Activated T-cell treated with anti-CD3 and anti-CD28 coated beads, Interleukin-2, amount 50 U/mL, for 72 hours (primary cell): ENCODE measurements at regions not wholly inside any gene's neighbourhood (a gene's known extent, or its start where the extent isn't known, plus 50 kb on each side); places are given as distances from the start of the nearest gene placed in this dataset.
"Not testable (repeated sequence)": the region's sequence is repeated elsewhere in the genome, so short reads cannot be mapped to it uniquely, and the experiment has no call there.

Experiments used
- ATAC-seq, 2 donors: fragments of 150-1000 bp; cut with Tn5 transposase; replicated peaks in 1 of 2; 2 replicates each; pipeline ENCODE4 v1.10.0; 2021; ENCODE audit warnings: moderate library complexity in 2 of 2, mild to moderate bottlenecking in 1 of 2
- DNase-seq, 2 donors: peaks; one replicate each; pipeline ENCODE4 v3.0.0; 2021 to 2022; ENCODE audit warnings: mixed read lengths in 1 of 2
- H3K27ac Mint-ChIP-seq: one replicate; pipeline ENCODE4 v1.8.0; 2022; ENCODE audit warnings: mild to moderate bottlenecking, moderate library complexity, mixed read lengths
- H3K27me3 Mint-ChIP-seq: one replicate; pipeline ENCODE4 v1.8.0; 2022; ENCODE audit warnings: low read depth, mixed read lengths
- H3K36me3 Mint-ChIP-seq, 2 donors: one replicate each; pipeline ENCODE4 v1.8.0; 2022; ENCODE audit warnings: mixed read lengths in 2 of 2, mild to moderate bottlenecking in 1 of 2; ENCODE audit not compliant: insufficient read depth in 2 of 2
- H3K4me1 Mint-ChIP-seq: one replicate; pipeline ENCODE4 v1.8.0; 2022; ENCODE audit warnings: low read depth, mixed read lengths
- H3K4me3 Mint-ChIP-seq, 2 donors: one replicate each; pipeline ENCODE4 v1.8.0; 2022; ENCODE audit warnings: mild to moderate bottlenecking in 2 of 2, mixed read lengths in 2 of 2, moderate library complexity in 2 of 2
- H3K9me3 Mint-ChIP-seq, 2 donors: one replicate each; pipeline ENCODE4 v1.8.0; 2022; ENCODE audit warnings: mixed read lengths in 2 of 2

DNA sequence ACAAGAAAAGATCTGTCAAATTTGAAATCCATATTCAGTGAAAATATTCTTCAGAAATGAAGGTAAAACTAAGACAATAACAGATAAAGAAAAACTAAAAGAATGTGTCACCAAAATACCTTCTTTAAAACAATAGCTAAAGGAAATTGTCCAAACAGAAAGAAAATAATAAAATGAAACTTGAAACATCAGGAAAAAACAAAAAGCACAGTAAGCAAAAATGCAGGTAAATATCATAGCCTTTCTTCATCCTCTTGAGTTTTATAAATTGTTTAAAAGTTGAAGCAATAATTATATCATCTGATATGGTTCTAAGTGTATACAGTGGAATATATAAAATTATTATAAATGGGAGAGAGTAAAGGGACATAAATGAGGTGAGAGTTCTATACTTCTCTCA, 103.8 kb upstream of the PDE1A start:
- H3K27me3 Mint-ChIP-seq: no peaks in the 10 kb centered on the region
- H3K27ac Mint-ChIP-seq: no peak overlapping the region
- ATAC-seq (no peak), DNase-seq (no peak)
- no peak overlapping the region for H3K4me3 Mint-ChIP-seq
- H3K36me3 Mint-ChIP-seq: no peaks in the 10 kb centered on the region
- no peaks in the 10 kb centered on the region for H3K4me1 Mint-ChIP-seq
- peaks cover 3 to 7% of the 10 kb centered on the region in 2 donors for H3K9me3 Mint-ChIP-seq

- Mint-ChIP-seq H3K9me3 (no peaks in the 10 kb centered on the region), H3K27me3 (no peaks in the 10 kb centered on the region), H3K4me3 (no peak overlapping the region), H3K27ac (no peak overlapping the region), H3K4me1 (no peaks in the 10 kb centered on the region), H3K36me3 (no peaks in the 10 kb centered on the region)
- ATAC-seq: no peak
- DNase-seq: no peak
Measured at GRCh38 chr2:182540252-182540651, 113.4 kb upstream of the PDE1A start.

- Mint-ChIP-seq H3K27me3 (no peaks in the 10 kb centered on the region), H3K9me3 (no peaks in the 10 kb centered on the region), H3K4me1 (no peaks in the 10 kb centered on the region), H3K4me3 (no peak overlapping the region), H3K36me3 (no peaks in the 10 kb centered on the region), H3K27ac (no peak overlapping the region)
- ATAC-seq (no peak), DNase-seq (no peak)
Measured at GRCh38 chr2:182541268-182541667, 114.4 kb upstream of the PDE1A start.

GRCh38 chr2:182542501-182543258, 115.8 kb upstream of the PDE1A start:
- H3K4me1 Mint-ChIP-seq: no peaks in the 10 kb centered on the region
- H3K4me3 Mint-ChIP-seq: no peak overlapping the region
- H3K27ac Mint-ChIP-seq: no peak overlapping the region
- no peaks in the 10 kb centered on the region for H3K9me3 Mint-ChIP-seq
- H3K27me3 Mint-ChIP-seq: no peaks in the 10 kb centered on the region
- ATAC-seq (no peak), DNase-seq (no peak)
- H3K36me3 Mint-ChIP-seq: no peaks in the 10 kb centered on the region

DNA sequence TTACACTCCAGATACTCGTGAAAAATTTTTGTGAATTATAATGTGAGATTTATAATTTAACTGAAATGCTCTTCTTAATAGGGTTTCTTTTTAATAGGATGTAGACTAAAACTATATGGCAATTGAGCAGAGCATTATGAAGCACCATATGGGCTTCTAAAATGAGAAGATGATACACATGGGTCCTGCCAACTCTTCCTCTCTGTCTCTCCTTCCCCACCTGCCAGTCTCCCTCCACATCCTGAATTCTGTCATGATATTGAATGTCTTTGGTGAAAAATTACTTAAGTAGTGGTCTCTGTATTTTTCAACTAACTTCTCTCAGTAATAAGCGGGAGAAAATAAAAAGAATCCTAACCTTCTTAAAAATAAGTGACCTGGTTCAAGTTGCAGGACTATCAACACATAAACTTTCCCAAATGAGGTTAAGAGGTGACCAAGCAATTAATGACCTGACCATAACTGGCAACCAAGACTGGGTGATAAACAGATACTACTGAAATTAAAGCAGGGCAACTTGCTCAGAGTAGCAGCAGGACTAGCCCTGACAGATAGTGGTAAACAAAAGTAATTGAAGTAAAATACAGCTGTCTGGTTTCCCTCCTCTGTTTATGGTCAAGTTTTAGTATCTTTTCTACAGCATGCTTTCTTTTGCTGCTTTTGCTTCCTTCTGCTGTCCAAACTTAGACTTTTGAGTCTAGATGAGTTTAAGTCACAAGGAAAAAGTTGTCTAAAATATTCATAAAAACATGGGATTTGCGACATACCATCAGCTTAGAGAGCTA, 117.1 kb upstream of the PDE1A start:
- H3K9me3 Mint-ChIP-seq: no peaks in the 10 kb centered on the region
- ATAC-seq (no peak), DNase-seq (no peak)
- H3K4me1 Mint-ChIP-seq: no peaks in the 10 kb centered on the region
- no peak overlapping the region for H3K4me3 Mint-ChIP-seq
- H3K36me3 Mint-ChIP-seq: no peaks in the 10 kb centered on the region
- no peak overlapping the region for H3K27ac Mint-ChIP-seq
- H3K27me3 Mint-ChIP-seq: no peaks in the 10 kb centered on the region

- no peak for DNase-seq
- H3K4me1 Mint-ChIP-seq: no peaks in the 10 kb centered on the region
- H3K27me3 Mint-ChIP-seq: no peaks in the 10 kb centered on the region
- ATAC-seq: no peak
- H3K36me3 Mint-ChIP-seq: no peaks in the 10 kb centered on the region
- H3K4me3 Mint-ChIP-seq: no peak overlapping the region
- H3K27ac Mint-ChIP-seq: no peak overlapping the region
- no peaks in the 10 kb centered on the region for H3K9me3 Mint-ChIP-seq
Measured at GRCh38 chr2:182545420-182546167, 118.8 kb upstream of the PDE1A start.

- H3K27me3 Mint-ChIP-seq: no peaks in the 10 kb centered on the region
- ATAC-seq: no peak
- H3K36me3 Mint-ChIP-seq: no peaks in the 10 kb centered on the region
- H3K9me3 Mint-ChIP-seq: no peaks in the 10 kb centered on the region
- no peak for DNase-seq
- H3K4me3 Mint-ChIP-seq: no peak overlapping the region
- no peak overlapping the region for H3K27ac Mint-ChIP-seq
- H3K4me1 Mint-ChIP-seq: no peaks in the 10 kb centered on the region
Measured at GRCh38 chr2:182548031-182548950, 121.5 kb upstream of the PDE1A start.

- no peak overlapping the region for H3K4me3 Mint-ChIP-seq
- DNase-seq (no peak), ATAC-seq (no peak)
- H3K27ac Mint-ChIP-seq: no peak overlapping the region
- H3K36me3 Mint-ChIP-seq: no peaks in the 10 kb centered on the region
- no peaks in the 10 kb centered on the region for H3K9me3 Mint-ChIP-seq
- no peaks in the 10 kb centered on the region for H3K27me3 Mint-ChIP-seq
- no peaks in the 10 kb centered on the region for H3K4me1 Mint-ChIP-seq
Measured at GRCh38 chr2:182550234-182550633, 123.4 kb upstream of the PDE1A start.

DNA sequence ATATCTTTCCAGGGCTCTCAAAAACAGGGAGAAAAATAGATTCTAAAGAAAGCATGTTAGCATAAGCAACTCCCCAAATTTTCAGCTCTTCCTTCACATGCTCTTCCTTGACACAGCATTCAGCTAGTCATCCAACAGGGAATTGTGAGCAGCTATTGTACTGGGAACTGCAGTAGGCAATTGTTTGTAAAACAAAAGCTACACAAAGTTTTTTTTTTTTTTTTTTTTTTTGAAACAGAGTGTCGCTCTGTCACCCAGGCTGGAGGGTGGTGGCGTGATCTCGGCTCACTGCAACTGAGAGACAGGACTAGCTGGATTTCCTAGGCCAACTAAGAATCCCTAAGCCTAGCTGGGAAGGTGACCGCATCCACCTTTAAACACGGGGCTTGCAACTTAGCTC, 125.4 kb upstream of the PDE1A start:
- H3K27me3 Mint-ChIP-seq, H3K27ac Mint-ChIP-seq, H3K36me3 Mint-ChIP-seq, H3K4me1 Mint-ChIP-seq, H3K4me3 Mint-ChIP-seq, DNase-seq, H3K9me3 Mint-ChIP-seq, ATAC-seq: not testable (repeated sequence)

GRCh38 chr2:182552785-182553184, 125.9 kb upstream of the PDE1A start:
- not testable (repeated sequence) for DNase-seq, H3K4me3 Mint-ChIP-seq, H3K9me3 Mint-ChIP-seq, ATAC-seq, H3K27ac Mint-ChIP-seq, H3K27me3 Mint-ChIP-seq, H3K4me1 Mint-ChIP-seq, H3K36me3 Mint-ChIP-seq

DNA sequence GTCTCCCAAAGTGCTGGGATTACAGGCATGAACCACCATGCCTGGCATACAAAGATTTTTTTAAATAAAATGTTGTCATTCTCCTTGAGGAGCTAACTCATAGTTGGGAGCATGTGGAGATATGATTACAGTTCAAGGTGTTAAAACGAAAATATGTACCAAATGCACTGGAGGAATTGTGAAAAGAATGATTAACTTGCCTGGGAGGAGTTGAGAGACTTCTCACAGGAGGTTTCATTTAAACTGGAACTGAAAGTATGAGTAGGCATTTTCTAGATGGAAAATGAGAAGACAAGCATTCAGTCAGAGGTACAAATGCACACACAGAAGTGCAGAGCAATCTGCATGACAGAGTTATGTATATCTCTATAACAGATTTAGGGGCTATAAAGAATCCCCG, 126.6 kb upstream of the PDE1A start:
- Mint-ChIP-seq H3K4me1 (no peaks in the 10 kb centered on the region), H3K4me3 (no peak overlapping the region), H3K27me3 (no peaks in the 10 kb centered on the region), H3K27ac (no peak overlapping the region), H3K36me3 (no peaks in the 10 kb centered on the region), H3K9me3 (no peaks in the 10 kb centered on the region)
- ATAC-seq: no peak
- no peak for DNase-seq

DNA sequence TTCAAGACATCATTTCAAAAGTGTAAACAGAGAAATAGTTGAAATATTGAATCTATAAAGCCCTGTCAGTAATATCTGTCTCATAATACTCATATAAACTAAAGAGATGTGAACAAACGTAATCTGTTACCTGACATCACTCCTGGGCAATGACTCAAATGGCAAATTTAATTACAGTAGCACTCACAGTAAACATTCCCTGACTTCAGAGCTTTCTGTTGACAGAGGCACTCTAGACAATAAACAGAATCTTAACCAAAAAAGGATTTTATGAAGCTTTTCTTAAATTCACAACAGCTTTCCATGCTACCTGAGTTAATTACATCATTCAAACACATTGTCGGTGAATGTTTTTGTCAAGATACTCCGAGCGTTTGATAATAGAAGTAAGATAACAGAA, 128.1 kb upstream of the PDE1A start:
- ATAC-seq: no peak
- DNase-seq: no peak
- Mint-ChIP-seq H3K4me3 (no peak overlapping the region), H3K27ac (no peak overlapping the region), H3K27me3 (no peaks in the 10 kb centered on the region), H3K36me3 (no peaks in the 10 kb centered on the region), H3K9me3 (peaks cover 0 to 2% of the 10 kb centered on the region in 2 donors), H3K4me1 (no peaks in the 10 kb centered on the region)
